ENCODE measurements at regions not wholly inside any gene's neighbourhood (a gene's known extent, or its start where the extent isn't known, plus 50 kb on each side); places are given as distances from the start of the nearest gene placed in this dataset.

- Histone ChIP-seq H3K4me3 (no peak overlapping the region), H3K9me3 (peaks cover 0 to under 1% of the 10 kb centered on the region in 2 donors), H3K36me3 (no peaks in the 10 kb centered on the region), H3K27me3 (no peaks in the 10 kb centered on the region), H3K27ac (no peak overlapping the region), H3K4me1 (no peaks in the 10 kb centered on the region)
- no peak for TF ChIP-seq CTCF (IDR thresholded peaks at IDR 0.05)
- intact Hi-C loops (cut with DNase I), result no loop called here
- DNase-seq (ENCODE audit: low spot score in 2 of 2), result no peak
These were observed 515.0 kb upstream of the FAT1 start for GRCh38 chr4:187238646-187239045.

DNA sequence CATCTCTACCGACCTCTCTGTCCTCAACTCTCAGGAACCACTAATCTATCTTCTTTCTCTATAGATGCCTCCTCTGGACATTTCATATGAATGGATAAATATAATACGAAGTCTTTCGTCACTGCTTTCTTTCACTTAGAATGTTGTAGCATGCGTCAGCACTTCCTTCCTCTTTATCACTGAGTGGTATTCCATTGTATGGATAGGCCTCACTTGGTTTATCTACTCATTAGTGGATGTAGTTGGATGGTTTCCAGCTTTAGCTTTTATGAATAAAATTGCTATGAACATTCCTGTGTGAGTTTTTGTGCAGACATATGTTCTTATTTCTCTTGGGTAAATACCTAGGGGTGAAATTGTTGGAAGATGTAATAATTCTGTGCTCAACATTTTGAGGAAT is 528.2 kb upstream of the FAT1 start:
- TF ChIP-seq CTCF (IDR thresholded peaks at IDR 0.05), result no peak
- Histone ChIP-seq H3K4me3 (no peak overlapping the region), H3K36me3 (no peaks in the 10 kb centered on the region), H3K27me3 (no peaks in the 10 kb centered on the region), H3K27ac (no peak overlapping the region), H3K9me3 (no peaks in the 10 kb centered on the region), H3K4me1 (no peaks in the 10 kb centered on the region)
- intact Hi-C loops (cut with DNase I), result no loop called here
- DNase-seq (ENCODE audit: low spot score in 2 of 2), result no peak

- no peak overlapping the region for H3K27ac ChIP-seq
These were observed 533.2 kb upstream of the FAT1 start for GRCh38 chr4:187256897-187257296.

DNA sequence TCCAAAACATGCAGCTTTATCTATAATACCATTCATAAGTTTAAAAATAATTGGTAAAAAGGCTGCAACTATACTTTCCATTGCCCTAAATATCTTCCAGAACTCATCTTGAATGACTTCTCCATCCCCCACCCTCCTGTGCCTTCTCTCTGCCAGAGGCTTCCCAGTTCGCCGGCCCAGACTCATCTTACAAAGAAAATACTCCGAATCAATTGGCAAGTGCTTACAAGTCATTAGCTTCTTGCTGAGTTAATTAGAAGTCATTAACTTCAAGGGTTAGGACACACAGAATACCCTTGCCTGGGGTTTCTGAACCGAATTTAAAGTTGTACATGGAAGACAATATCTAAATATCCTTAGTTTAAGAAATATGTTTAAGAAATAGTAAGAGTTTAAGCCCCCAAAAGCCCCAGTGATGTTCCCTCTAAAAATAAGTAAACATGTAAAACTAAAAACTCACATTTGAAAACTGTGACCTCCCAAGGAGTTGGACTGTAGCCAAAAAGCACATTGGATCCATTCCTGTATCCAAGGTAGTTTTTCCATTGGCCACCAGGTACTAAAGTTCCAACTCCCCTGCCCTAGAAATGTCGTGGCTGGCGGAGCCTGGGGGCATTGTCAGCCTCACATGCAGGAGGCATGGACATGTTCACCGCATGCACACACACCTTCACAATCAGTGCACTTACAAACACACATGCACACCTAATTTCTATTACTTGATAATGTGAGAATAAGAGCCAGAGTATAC is 535.2 kb upstream of the FAT1 start:
- Histone ChIP-seq H3K27me3 (no peaks in the 10 kb centered on the region), H3K9me3 (no peaks in the 10 kb centered on the region), H3K36me3 (no peaks in the 10 kb centered on the region), H3K4me1 (no peaks in the 10 kb centered on the region), H3K27ac (no peak overlapping the region), H3K4me3 (no peak overlapping the region)
- DNase-seq (ENCODE audit: low spot score in 2 of 2), result no peak
- intact Hi-C loops (cut with DNase I), result no loop called here
- TF ChIP-seq CTCF (IDR thresholded peaks at IDR 0.05), result no peak

More at GRCh38 chr4:187256897-187257296, 533.2 kb upstream of the FAT1 start:
- H3K36me3 ChIP-seq, result no peaks in the 10 kb centered on the region
- TF ChIP-seq CTCF (IDR thresholded peaks at IDR 0.05), result no peak
- intact Hi-C loops (cut with DNase I), result no loop called here
- no peaks in the 10 kb centered on the region for H3K4me1 ChIP-seq
- H3K27me3 ChIP-seq, result no peaks in the 10 kb centered on the region
- H3K9me3 ChIP-seq, result no peaks in the 10 kb centered on the region
- H3K4me3 ChIP-seq, result no peak overlapping the region
- no peak for DNase-seq (ENCODE audit: low spot score in 2 of 2)

GRCh38 chr4:187268940-187269339 is 545.3 kb upstream of the FAT1 start:
- Histone ChIP-seq H3K27ac (no peak overlapping the region), H3K9me3 (no peaks in the 10 kb centered on the region), H3K4me3 (no peak overlapping the region), H3K4me1 (no peaks in the 10 kb centered on the region), H3K36me3 (no peaks in the 10 kb centered on the region), H3K27me3 (no peaks in the 10 kb centered on the region)
- intact Hi-C loops (cut with DNase I), result no loop called here
- no peak for DNase-seq (ENCODE audit: low spot score in 2 of 2)
- no peak for TF ChIP-seq CTCF (IDR thresholded peaks at IDR 0.05)

GRCh38 chr4:187270154-187270553 is 546.5 kb upstream of the FAT1 start:
- no peaks in the 10 kb centered on the region for H3K27me3 ChIP-seq
- H3K36me3 ChIP-seq, result no peaks in the 10 kb centered on the region
- intact Hi-C loops (cut with DNase I), result no loop called here
- H3K9me3 ChIP-seq, result no peaks in the 10 kb centered on the region
- DNase-seq (ENCODE audit: low spot score in 2 of 2), result no peak
- no peak overlapping the region for H3K4me3 ChIP-seq
- H3K4me1 ChIP-seq, result no peaks in the 10 kb centered on the region
- no peak overlapping the region for H3K27ac ChIP-seq
- TF ChIP-seq CTCF (IDR thresholded peaks at IDR 0.05), result no peak

Measured in ascending aorta (tissue), 2 donors.